GM18517 (cell line): ENCODE measurements at regions not wholly inside any gene's neighbourhood (a gene's known extent, or its start where the extent isn't known, plus 50 kb on each side); places are given as distances from the start of the nearest gene placed in this dataset.
A peak's percentile ranks its signal among the peaks of the same experiment; 100 is the strongest.

ENCODE experiments used
- ATAC-seq: cut with Tn5 transposase; IDR thresholded peaks from one replicate; pipeline ENCODE4 v1.9.1; 2021; ENCODE audit warnings: mild to moderate bottlenecking, moderate library complexity; ENCODE audit not compliant: unreplicated experiment

- no peak for ATAC-seq
Measured at GRCh38 chrX:45714866-45715265, 514.2 kb upstream of the DIPK2B start.

- ATAC-seq: no peak
Measured at GRCh38 chrX:45712067-45712466, 511.4 kb upstream of the DIPK2B start.

GRCh38 chrX:45711231-45711630 lies 510.6 kb upstream of the DIPK2B start:
- no peak for ATAC-seq

- ATAC-seq: peak; percentile 85
Measured at GRCh38 chrX:45710081-45710801, 509.6 kb upstream of the DIPK2B start.

- no peak for ATAC-seq
Measured at GRCh38 chrX:45709381-45709780, 508.7 kb upstream of the DIPK2B start.

- ATAC-seq: no peak
Measured at GRCh38 chrX:45699158-45699557, 498.5 kb upstream of the DIPK2B start.

- ATAC-seq: no peak
Measured at GRCh38 chrX:45697591-45697990, 496.9 kb upstream of the DIPK2B start.

- ATAC-seq: no peak
Measured at GRCh38 chrX:45696736-45697135, 496.1 kb upstream of the DIPK2B start.

GRCh38 chrX:45689971-45690370 lies 489.3 kb upstream of the DIPK2B start:
- no peak for ATAC-seq

GRCh38 chrX:45683914-45684313 lies 483.2 kb upstream of the DIPK2B start:
- ATAC-seq: no peak

- no peak for ATAC-seq
Measured at GRCh38 chrX:45681891-45682290, 481.2 kb upstream of the DIPK2B start.

GRCh38 chrX:45669715-45670340 lies 469.2 kb upstream of the DIPK2B start:
- ATAC-seq: no peak

- ATAC-seq: no peak
Measured at GRCh38 chrX:45668686-45669443, 468.2 kb upstream of the DIPK2B start.

GRCh38 chrX:45667666-45668065 lies 467.0 kb upstream of the DIPK2B start:
- no peak for ATAC-seq

- no peak for ATAC-seq
Measured at GRCh38 chrX:45664727-45665290, 464.1 kb upstream of the DIPK2B start.

GRCh38 chrX:45660477-45660876 lies 459.8 kb upstream of the DIPK2B start:
- no peak for ATAC-seq

GRCh38 chrX:45633419-45633818 lies 432.7 kb upstream of the DIPK2B start:
- no peak for ATAC-seq

GRCh38 chrX:45632506-45632905 lies 431.8 kb upstream of the DIPK2B start:
- ATAC-seq: no peak

GRCh38 chrX:45630078-45630477 lies 429.4 kb upstream of the DIPK2B start:
- ATAC-seq: no peak

GRCh38 chrX:45628041-45628440 lies 427.4 kb upstream of the DIPK2B start:
- no peak for ATAC-seq

GRCh38 chrX:45623266-45623665 lies 422.6 kb upstream of the DIPK2B start:
- no peak for ATAC-seq

GRCh38 chrX:45622538-45622937 lies 421.9 kb upstream of the DIPK2B start:
- no peak for ATAC-seq
